GM13976 (cell line): ENCODE measurements at regions not wholly inside any gene's neighbourhood (a gene's known extent, or its start where the extent isn't known, plus 50 kb on each side); places are given as distances from the start of the nearest gene placed in this dataset.
"Not testable (repeated sequence)": the region's sequence is repeated elsewhere in the genome, so short reads cannot be mapped to it uniquely, and the experiment has no call there.

Experiments used
- DNase-seq: peaks from one replicate; pipeline ENCODE4 v3.0.0; 2012; ENCODE audit warnings: low spot score
- in situ Hi-C: fragments of 300-500 bp; cut with MboI; formaldehyde crosslinking; loops from one replicate; pipeline ENCODE4 v1.12.0; 2022; ENCODE audit warnings: low sequenced_read_pairs, mixed read lengths, inconsistent platforms; ENCODE audit not compliant: unreplicated experiment
- TF ChIP-seq, protein P1 (sequence below): IDR thresholded peaks from 2 replicates; pipeline ENCODE4 v1.5.1; 2012; ENCODE audit warnings: borderline replicate concordance, mild to moderate bottlenecking; ENCODE audit not compliant: insufficient read depth; ENCODE audit errors: extremely low read depth, missing control alignments, control extremely low read depth

- no peak for DNase-seq
- TF ChIP-seq, protein P1, sequence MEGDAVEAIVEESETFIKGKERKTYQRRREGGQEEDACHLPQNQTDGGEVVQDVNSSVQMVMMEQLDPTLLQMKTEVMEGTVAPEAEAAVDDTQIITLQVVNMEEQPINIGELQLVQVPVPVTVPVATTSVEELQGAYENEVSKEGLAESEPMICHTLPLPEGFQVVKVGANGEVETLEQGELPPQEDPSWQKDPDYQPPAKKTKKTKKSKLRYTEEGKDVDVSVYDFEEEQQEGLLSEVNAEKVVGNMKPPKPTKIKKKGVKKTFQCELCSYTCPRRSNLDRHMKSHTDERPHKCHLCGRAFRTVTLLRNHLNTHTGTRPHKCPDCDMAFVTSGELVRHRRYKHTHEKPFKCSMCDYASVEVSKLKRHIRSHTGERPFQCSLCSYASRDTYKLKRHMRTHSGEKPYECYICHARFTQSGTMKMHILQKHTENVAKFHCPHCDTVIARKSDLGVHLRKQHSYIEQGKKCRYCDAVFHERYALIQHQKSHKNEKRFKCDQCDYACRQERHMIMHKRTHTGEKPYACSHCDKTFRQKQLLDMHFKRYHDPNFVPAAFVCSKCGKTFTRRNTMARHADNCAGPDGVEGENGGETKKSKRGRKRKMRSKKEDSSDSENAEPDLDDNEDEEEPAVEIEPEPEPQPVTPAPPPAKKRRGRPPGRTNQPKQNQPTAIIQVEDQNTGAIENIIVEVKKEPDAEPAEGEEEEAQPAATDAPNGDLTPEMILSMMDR, result no peak
- in situ Hi-C loops, result no loop called here
Measured at GRCh38 chr7:39838326-39838725, 111.7 kb upstream of the CDK13 start.

DNA sequence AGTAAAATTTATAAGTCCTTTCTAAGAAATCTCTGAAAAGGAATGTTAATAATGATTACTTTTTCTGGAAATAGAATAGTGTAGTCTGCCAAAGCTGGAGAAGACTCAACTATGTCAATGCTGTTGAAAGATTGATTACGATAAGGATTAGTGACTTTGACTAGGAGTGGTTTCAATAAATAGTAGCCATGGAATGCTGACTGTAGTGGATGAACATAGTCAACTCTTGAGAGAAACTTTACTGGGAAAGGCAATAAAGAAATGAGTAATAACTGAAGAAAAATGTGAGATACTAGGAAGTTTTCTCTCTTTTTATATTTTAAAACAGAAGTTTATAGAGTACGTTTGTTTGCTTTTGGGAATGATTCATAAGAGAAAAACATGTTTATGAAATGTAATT lies 105.0 kb upstream of the CDK13 start:
- in situ Hi-C loops, result no loop called here
- TF ChIP-seq, protein P1, result no peak
- no peak for DNase-seq

- no peak for DNase-seq
- in situ Hi-C loops, result no loop called here
- TF ChIP-seq, protein P1, result no peak
Measured at GRCh38 chr7:39847227-39847626, 102.8 kb upstream of the CDK13 start.

DNA sequence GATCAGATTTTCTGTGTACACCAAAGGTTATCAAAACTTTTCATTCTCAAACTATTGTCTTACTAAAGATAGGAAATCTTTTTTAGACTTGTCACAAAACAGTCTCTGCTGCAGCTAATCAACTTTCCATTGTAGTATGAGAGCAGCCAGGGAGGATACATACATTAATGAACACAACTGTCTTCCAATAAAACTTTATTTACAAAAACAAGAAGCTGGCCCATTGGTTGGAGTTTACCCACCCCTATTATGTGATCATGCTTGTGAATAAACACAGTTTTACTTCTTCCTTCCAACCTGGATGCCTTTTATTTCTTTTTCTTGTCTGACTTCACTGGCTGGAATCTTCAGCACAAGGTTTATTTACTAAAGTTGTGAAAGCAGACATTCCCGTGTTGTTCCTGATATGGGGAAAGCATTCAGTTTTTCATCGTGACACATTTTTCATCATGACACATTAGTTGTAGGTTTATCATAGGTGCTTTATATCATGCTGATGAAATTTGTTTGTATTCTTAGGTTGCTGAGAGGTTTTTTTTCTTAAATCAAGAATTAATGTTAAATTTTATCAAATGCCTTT lies 98.5 kb upstream of the CDK13 start:
- in situ Hi-C loops, result no loop called here
- TF ChIP-seq, protein P1, result no peak

GRCh38 chr7:39854616-39855324 lies 95.3 kb upstream of the CDK13 start:
- DNase-seq, in situ Hi-C loops: not testable (repeated sequence)

More for the DNA sequence above, 98.5 kb upstream of the CDK13 start:
- no peak for DNase-seq

DNA sequence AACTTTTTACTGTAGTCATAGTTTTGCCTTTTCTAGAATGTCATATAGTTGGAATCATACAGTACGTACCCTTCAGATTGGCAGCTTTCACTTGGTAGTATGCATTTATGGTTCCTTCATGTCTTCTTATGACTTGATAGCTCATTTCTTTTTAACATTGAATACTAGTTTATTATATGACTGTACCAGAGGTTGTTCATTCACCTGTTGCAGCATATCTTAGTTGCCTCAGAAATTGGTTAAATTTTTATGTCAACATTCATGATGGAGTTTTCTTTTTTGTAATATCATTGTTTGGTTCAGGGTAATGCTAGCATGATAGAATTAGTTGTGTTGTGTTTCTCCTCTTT lies 94.8 kb upstream of the CDK13 start:
- no peak for DNase-seq
- TF ChIP-seq, protein P1, result no peak
- in situ Hi-C loops, result no loop called here

- in situ Hi-C loops, DNase-seq: not testable (repeated sequence)
Measured at GRCh38 chr7:39863675-39864322, 86.3 kb upstream of the CDK13 start.

- in situ Hi-C loops, DNase-seq: not testable (repeated sequence)
Measured at GRCh38 chr7:39869888-39870522, 80.1 kb upstream of the CDK13 start.

DNA sequence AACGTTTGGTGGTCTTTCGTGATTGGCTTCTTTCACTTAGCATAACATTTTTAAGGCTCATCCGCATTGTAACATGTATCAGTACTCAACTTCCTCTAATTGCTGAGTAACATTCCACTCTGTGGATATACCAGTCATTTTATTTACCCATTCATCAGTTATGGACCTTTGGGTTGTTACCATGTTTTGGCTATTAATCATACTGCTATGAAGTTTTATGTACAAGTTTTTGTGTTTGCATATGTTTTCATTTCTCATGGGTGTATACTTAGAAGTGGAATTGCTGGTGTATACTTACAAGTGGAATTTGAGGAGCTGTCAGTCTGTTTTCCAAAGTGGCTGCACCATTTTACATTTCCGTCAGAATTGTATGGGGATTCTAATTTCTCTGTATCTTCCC lies 78.4 kb upstream of the CDK13 start:
- DNase-seq, in situ Hi-C loops: not testable (repeated sequence)
